ENCODE measurements at regions not wholly inside any gene's neighbourhood (a gene's known extent, or its start where the extent isn't known, plus 50 kb on each side); places are given as distances from the start of the nearest gene placed in this dataset.

DNA sequence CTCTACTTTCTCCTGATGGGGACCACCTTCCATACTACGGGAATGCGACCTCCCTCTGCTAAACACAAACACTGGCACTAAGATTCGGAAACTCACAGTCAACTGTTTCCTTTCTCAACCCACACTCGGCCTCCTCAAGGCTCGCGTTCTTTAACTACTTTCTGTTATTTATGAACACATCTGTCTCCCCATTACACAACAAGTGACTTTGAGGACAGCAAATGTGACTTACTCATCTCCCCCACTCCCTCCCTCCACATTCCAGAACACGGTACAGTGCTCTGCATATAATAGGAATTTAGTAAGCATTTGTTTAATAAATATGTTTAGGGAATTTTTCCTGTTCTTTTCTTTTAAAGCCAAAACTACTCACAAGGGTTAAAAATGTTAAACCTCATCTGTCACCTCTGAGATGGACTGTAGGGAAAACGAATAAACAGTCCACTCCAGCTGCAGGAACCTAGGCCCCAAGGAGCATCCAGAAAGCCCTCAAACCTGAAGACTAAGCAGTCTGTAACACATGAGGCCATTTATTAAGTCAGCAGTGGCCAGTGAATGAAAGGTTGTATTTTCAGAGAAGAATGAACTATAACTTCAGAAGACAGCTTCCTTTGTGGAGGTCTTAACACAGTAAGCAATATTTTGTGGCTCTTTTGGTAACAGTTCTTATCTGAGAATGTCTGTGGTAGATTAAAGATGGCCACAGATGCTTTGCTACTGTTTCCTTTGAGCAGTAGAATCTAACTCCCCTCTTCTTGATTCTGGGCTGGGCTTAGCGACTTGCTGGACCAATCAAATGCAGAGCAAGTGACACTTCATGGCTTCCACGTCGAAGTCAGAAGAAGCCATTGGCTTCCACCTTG lies 209.6 kb upstream of the DTNBP1 start:
- no peak for DNase-seq

DNA sequence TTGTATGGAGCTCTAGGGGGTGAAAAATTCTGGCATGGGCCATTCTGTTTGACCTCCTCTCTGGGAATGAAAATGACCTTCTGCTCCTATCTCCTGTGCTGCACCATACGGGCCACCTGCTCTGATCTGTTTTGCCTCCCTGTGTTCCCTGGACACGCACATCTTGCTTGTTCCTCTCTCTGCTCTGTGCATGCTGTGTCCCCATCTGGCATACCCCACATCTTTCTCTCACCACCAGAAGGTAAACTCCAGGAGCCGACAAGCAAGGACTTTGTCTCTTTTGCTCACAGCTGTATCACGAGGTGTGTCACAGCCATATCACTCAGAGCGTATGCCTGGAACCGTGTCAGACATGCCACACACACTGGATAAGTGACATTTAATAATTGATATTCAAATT lies 208.4 kb upstream of the DTNBP1 start:
- peak; percentile 43 to 67 for DNase-seq

DNA sequence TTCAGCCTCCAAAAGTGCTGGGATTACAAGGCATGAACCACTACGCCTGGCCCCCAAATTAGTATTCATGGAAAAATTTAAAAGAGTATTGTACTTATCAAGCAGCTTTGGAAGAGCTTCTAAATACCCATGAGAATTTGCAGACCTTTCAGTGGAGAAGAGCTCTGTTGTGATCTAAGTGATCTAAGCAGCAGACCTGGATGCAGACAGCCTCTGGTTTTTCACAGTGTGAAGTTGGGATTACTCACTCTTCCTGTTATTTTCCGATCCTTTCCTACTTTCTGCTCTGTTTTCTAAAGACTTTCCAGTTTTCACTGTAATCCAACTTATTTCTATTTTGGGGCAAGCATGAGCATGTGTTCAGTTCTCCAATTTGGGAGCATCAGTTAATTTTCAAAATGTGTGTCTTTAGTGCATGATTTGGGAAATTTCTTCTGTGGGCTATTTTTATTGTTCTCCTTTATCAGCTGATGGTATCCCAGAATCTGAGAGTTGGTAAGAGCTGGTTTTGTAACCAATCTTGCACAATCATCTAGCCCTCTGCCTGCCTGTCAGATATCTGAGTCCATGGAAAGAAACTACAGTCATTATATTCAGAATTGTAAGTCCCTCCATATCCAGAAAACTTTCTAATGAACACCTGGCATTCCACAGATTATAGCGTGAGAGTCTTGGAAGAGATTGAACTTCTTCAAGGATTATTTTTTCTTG lies 207.7 kb upstream of the DTNBP1 start:
- peak in 1 of 2 experiments; percentile 10 for DNase-seq

GRCh38 chr6:15864708-15865062 lies 201.9 kb upstream of the DTNBP1 start:
- DNase-seq = no peak

- no peak for DNase-seq
These were observed 201.3 kb upstream of the DTNBP1 start for GRCh38 chr6:15864038-15864707.

GRCh38 chr6:15862810-15863209 lies 200.0 kb upstream of the DTNBP1 start:
- peak in 1 of 2 experiments; percentile 20 for DNase-seq

GRCh38 chr6:15861486-15861885 lies 198.7 kb upstream of the DTNBP1 start:
- DNase-seq = no peak

DNA sequence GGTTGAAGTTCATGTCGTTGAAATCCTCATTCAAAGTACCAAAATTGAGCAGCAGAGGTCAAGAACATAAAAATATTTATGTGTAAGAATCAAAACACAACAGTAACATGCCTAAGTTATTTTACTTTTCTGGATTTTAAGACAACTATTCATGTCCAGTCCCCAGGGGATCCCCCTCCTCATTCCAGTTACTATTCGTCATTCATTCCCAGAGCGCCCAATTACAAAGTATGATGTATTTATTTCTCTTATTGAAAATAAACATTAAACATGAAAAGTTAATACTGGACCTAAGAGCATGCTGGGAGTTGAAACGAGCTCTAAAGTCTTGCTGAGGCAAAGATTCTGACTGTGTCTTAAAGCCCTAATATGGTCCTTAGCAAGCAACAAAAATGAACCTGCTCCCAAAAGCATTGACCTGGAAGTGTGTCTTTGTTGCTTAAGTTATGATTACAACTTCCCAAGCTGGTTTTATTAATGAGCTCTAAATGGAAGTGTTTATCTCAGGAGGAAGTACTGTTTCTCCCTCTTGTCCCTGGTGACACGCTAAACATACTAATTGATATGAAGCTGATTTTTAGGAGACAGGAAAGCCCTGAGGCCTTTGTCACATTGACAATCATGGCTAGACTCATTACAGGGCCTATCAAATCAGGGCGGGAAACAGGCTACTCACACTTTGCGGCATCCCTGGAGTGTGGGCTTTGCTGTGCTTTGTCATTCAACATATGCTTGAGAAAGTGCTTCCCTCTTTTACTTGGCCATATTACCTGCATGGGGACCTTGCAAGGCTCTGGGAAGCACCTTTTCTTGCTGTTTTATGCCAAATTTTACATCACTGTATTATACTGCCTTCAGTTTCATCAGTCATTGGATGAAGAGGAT lies 192.2 kb upstream of the DTNBP1 start:
- no peak for DNase-seq

- no peak for DNase-seq
These were observed 191.6 kb upstream of the DTNBP1 start for GRCh38 chr6:15854378-15854777.

GRCh38 chr6:15853259-15853658 lies 190.4 kb upstream of the DTNBP1 start:
- DNase-seq = no peak

DNA sequence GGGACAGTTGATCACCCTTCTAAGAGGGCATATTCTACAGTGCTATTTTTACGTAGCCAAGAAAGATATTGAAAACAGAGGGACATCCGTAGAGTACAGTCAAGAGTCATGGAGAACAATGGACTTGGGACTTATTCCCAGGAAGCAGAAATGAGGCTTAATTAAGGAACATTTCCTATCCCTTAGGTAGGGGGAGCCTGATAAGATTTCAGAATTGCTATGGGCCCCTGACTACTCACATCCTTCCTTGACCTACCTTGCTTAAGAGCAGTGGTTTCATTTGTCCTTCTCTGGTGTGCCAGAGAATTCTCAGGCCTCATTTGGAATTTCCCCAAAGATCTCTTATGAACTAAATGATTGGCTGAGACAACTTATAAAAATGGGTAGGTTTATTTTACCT lies 189.5 kb upstream of the DTNBP1 start:
- DNase-seq = no peak

DNA sequence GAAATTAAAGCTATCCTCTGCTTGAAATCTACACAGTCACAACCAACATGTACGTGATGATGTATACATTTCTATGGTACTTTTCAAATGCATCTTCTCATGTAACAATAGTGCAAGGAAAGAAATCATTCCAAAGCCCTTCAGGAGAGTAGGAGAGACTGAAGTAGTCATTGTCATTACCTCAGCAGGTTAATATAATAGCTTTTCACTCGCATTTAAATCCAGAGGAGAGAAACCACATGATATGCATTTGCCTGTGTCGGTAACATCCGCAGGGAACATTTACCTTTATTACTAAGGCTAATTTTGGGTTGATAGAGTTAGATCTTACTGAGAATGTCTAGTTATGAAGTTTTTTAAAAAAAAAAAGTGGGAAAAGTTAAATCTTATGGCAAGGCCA lies 186.6 kb upstream of the DTNBP1 start:
- no peak for DNase-seq

DNA sequence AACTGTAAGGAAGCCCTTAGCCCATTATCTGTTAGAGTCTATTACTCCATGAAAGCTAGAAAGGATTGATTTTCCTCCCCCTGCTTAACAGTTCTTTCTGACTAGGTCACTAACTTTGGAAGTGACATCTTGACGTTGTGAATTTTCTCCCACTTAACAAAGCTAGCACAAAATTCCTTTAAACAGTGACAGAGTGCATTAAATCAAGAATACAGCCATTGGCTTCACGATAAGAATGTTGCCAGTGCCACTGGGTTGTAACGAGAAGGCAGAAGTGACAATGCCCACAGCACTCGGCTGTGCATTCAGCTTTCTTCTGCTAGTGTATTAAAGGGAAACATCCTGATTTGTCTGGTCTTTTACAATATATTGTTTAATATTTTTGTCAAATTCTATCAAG lies 182.7 kb upstream of the DTNBP1 start:
- DNase-seq = no peak

DNA sequence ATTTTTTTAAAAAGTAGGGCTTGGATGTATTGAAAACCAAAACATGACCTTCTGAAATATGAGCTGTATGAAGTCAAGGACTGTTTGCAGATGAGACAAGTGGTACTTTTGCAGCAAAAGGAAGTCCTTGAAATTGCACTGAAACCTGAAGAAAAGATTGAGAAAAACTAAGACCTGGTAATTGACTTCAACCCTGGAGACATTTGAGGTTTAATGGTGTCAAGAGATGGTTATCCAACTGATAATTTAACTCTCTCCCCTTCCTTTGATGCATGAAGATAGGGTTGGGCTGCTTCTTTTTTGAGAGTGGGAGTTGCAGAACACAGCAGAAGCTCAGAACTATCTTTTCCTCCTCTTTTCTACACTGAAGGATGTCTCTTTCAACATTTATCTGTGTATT lies 180.9 kb upstream of the DTNBP1 start:
- DNase-seq = no peak

DNA sequence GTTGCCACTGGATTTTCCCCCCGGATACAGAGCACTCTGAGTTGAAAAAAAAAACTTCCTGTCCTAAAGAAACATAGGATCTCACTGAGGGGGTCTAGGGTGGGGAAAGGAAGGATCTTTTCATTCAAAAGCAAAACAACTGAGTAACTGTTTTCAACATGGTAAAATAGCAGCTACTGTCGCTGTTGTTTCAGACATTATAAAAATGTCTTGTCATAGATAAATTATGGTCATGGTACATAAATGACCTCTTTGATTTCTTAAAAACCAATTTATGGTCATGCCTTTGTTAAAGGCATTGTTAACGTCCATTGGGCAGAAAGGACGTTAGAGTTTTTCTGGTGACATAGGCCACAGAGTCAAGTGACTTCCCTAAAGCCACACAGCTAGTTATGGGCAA lies 180.4 kb upstream of the DTNBP1 start:
- no peak for DNase-seq

DNA sequence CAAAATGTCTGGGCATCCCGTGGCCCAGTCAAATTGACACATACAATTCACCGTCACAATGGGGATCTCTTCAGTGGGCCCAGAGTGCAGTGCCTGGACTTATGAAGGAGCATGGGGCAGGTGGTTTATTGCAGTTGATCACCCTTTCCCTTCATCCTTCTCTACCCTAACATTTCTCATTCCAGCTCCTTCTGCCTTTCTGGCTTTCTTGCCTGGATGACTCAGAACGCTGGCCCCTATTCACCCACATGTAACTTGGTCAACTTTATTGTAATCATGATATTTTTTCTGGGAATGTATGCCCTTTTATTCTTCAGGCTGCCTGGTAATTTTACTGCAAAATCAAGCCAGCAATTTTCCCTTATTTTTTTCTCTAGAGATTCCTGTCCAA lies 179.9 kb upstream of the DTNBP1 start:
- DNase-seq = no peak

- DNase-seq = peak in 1 of 2 experiments; percentile 7
These were observed 179.3 kb upstream of the DTNBP1 start for GRCh38 chr6:15841937-15842726.

- DNase-seq = no peak
These were observed 177.2 kb upstream of the DTNBP1 start for GRCh38 chr6:15839969-15840541.

- no peak for DNase-seq
These were observed 174.4 kb upstream of the DTNBP1 start for GRCh38 chr6:15837205-15837604.

DNA sequence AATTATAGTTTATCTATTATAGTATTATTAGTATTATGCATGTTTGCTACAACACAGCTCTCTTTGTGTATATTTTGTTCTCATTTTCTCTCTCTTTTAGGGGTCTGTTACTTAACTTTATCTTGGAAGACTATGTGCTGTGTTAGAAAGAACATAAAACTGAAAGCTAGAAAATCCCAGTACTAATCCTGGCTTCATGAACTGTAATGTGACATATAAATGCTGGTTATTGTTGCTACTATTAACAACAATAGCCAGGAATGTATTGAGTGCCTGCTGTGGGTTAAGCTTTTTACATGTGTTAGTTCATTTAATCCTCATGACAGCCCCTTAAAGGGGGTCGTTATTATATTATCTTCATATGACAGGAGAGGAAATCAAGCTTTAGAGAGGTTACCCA lies 170.0 kb upstream of the DTNBP1 start:
- no peak for DNase-seq

DNA sequence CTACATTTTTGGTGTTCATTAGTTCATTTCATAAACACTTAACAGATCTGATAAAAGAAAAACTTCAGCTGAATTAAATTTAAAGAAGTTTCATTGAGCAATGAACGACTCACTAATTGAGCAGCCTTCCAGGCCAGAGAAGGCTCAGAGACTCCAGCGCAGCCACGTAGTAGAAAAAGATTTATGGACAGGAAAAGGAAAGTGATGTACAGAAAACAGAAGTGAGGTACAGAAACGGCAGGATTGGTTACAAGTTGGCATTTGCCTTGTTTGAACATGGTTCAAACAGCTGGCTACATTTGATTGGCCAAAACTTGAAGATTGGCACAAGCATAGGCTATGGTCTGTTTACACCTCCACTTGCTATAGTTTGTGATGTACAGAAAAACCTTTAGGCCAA lies 166.3 kb upstream of the DTNBP1 start:
- no peak for DNase-seq
